ENCODE measurements at regions not wholly inside any gene's neighbourhood (a gene's known extent, or its start where the extent isn't known, plus 50 kb on each side); places are given as distances from the start of the nearest gene placed in this dataset.
"Not testable (repeated sequence)": the region's sequence is repeated elsewhere in the genome, so short reads cannot be mapped to it uniquely, and the experiment has no call there.

DNA sequence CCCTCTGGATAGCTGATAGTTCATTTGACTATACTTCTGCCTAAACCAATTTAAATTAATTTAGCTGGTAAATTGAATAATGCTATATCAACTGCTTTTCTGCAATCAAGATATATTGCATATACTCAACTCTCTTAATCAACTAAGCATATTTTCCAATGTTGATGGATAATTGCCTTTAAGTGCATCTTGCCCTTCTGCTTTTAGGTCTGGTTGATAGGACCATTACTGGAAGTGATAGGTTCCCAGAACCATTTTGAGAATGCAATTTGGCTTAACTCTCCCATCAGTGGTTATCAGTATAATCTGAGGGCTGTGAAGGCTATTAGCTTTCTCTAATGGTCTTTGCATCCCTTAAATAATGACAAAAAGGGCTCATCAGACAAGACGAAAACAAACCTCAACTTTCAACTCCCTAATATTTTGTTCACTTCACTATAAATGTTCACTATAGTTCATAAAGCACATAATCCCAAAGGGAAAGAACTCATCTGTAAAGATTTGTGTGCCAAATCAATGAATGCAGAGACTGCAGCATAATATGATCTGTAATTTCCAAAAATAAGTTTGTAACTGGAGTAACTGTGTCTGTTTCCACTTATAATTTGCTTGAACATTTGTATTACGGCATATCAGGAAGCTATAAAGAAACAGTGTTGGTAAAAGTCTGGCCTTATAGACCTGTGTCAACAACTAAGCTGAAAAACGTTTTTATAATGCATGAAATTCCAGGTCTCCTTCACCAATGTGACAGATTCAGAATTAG, 273.6 kb downstream of the FBXO8 start:
- Histone ChIP-seq H3K9me3 (no peaks in the 10 kb centered on the region), H3K4me1 (no peaks in the 10 kb centered on the region), H3K27me3 (no peaks in the 10 kb centered on the region), H3K27ac (no peak overlapping the region), H3K36me3 (no peaks in the 10 kb centered on the region), H3K4me3 (no peak overlapping the region)
- TF ChIP-seq, protein P1, sequence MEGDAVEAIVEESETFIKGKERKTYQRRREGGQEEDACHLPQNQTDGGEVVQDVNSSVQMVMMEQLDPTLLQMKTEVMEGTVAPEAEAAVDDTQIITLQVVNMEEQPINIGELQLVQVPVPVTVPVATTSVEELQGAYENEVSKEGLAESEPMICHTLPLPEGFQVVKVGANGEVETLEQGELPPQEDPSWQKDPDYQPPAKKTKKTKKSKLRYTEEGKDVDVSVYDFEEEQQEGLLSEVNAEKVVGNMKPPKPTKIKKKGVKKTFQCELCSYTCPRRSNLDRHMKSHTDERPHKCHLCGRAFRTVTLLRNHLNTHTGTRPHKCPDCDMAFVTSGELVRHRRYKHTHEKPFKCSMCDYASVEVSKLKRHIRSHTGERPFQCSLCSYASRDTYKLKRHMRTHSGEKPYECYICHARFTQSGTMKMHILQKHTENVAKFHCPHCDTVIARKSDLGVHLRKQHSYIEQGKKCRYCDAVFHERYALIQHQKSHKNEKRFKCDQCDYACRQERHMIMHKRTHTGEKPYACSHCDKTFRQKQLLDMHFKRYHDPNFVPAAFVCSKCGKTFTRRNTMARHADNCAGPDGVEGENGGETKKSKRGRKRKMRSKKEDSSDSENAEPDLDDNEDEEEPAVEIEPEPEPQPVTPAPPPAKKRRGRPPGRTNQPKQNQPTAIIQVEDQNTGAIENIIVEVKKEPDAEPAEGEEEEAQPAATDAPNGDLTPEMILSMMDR (IDR thresholded peaks at IDR 0.05), result no peak
- intact Hi-C loops (cut with DNase I), result no loop called here
- no peak for DNase-seq (ENCODE audit: low spot score in 2 of 2)

DNA sequence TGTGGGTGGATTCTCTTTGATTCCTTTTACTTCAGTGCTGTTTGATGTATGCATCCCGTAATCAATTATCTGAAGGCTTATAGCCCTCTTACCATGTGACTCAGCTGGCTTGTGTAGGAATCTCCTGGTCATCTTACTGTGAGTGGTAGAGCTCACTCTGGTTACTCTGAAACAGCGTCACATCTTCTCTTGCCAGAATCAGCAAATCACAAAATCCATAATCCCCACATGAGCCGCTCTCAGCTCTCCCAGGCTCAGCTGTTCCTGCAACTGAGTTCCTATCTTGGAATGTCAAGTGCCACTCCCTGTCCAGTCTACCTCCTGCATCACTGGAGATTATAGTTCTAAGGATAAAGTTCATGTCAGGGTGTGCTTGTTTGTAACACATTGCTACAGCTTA, 278.0 kb downstream of the FBXO8 start:
- intact Hi-C loops (cut with DNase I), result no loop called here

DNA sequence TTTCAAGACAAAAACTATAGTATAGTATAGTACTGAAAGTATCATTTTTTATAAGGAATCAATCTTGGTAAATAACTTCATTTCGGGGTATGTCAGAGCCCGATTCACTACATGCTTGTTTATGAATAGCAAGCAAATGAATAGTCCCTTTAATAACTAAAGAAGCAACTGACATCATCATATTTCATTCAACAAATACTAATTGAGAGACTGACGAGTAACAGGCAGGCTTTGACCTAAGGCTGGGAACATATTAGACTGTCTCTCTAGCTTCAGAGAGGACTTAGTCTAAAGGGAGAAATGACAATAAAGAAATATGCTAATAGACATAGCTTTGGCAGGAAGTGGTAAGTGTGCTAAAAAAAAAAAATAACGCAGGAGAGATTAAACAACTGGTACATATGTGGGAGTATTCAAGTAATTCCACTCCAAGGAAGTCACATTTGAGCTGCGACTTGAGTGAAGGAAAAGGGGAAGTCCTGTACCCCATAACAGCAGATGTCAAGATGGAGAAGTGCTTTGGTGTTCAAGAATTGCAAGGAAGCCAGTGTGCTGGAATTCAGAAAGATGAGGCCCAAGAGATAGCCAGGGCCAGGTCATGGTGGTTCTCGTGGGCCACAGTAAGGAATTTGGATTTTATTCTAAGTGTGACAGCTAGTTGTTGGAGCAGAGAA, 284.9 kb downstream of the FBXO8 start:
- Histone ChIP-seq H3K4me1 (no peaks in the 10 kb centered on the region), H3K4me3 (no peak overlapping the region), H3K27me3 (no peaks in the 10 kb centered on the region), H3K9me3 (no peaks in the 10 kb centered on the region), H3K27ac (no peak overlapping the region), H3K36me3 (no peaks in the 10 kb centered on the region)
- intact Hi-C loops (cut with DNase I), result no loop called here
- no peak for DNase-seq (ENCODE audit: low spot score in 2 of 2)
- TF ChIP-seq, protein P1 (IDR thresholded peaks at IDR 0.05), result no peak

More for the DNA sequence above, 278.0 kb downstream of the FBXO8 start:
- H3K9me3 ChIP-seq, result no peaks in the 10 kb centered on the region
- H3K4me1 ChIP-seq, result no peaks in the 10 kb centered on the region
- no peak overlapping the region for H3K27ac ChIP-seq
- no peaks in the 10 kb centered on the region for H3K36me3 ChIP-seq
- no peak for DNase-seq (ENCODE audit: low spot score in 2 of 2)
- H3K27me3 ChIP-seq, result no peaks in the 10 kb centered on the region
- TF ChIP-seq, protein P1 (IDR thresholded peaks at IDR 0.05), result no peak
- no peak overlapping the region for H3K4me3 ChIP-seq

DNA sequence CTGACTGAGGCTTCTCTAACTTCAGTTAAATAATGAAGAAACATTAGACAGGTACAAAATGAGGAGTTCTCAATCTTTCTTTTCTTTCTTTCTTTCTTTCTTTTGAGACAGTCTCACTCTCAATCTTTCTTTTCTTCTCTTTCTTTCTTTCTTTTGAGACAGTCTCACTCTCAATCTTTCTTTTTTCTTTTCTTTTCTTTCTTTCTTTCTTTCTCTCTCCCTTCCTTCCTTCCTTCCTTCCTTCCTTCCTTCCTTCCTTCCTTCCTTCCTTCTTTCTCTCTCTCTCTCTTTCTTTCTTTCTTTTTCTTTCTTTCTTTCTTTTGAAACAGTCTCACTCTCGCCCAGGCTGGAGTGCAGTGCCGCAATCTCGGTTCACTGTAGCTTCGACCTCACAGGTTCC, 287.7 kb downstream of the FBXO8 start:
- H3K9me3 ChIP-seq; DNase-seq (ENCODE audit: low spot score in 2 of 2); H3K4me3 ChIP-seq; H3K36me3 ChIP-seq; H3K27ac ChIP-seq; intact Hi-C loops (cut with DNase I); H3K4me1 ChIP-seq; H3K27me3 ChIP-seq: not testable (repeated sequence)

DNA sequence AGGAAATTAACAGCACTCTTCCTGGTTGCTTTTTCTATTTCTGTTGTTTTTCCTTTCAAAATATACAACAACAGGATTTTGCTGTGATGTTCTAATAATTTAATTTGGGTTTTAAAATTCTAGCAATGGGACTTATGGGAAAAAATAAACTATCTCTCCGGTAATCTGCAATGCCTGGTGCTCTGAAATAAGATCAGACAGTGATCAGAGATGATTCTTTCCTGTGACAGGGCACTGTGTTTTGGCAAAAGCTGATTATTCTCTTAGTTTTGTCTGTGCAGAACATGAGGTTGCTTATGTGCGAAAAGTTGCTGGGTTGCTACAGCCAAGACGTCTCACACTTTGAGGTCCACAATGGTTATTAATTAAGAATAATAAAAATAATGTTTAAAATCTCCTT, 291.7 kb downstream of the FBXO8 start:
- TF ChIP-seq, protein P1 (IDR thresholded peaks at IDR 0.05), result no peak
- Histone ChIP-seq H3K9me3 (no peaks in the 10 kb centered on the region), H3K4me1 (no peaks in the 10 kb centered on the region), H3K36me3 (no peaks in the 10 kb centered on the region), H3K27me3 (no peaks in the 10 kb centered on the region), H3K27ac (no peak overlapping the region), H3K4me3 (no peak overlapping the region)
- no peak for DNase-seq (ENCODE audit: low spot score in 2 of 2)
- intact Hi-C loops (cut with DNase I), result loop anchor here (2.0 kb wide), 1 partner anchor 485 kb away; no protein-coding TSS in a partner anchor

DNA sequence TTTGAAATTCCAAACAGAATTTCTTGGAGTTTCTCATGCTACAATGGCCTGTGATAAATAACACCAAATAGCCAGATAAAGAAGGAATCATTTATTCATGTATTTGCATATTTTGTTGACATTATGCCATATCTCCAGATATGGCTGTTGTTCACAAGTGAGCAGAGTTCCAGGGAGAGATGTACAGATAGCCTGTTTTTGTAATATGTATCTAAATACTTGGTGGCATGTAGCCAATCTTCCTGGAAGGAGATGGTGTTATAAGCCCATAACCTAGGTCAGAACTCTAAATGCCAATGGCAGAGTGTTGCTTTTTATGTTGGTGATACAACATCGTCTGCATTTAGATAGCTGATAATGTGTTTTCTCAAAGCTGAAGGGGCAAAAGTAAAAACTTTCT, 292.2 kb downstream of the FBXO8 start:
- DNase-seq (ENCODE audit: low spot score in 2 of 2), result no peak
- Histone ChIP-seq H3K36me3 (no peaks in the 10 kb centered on the region), H3K27me3 (no peaks in the 10 kb centered on the region), H3K9me3 (no peaks in the 10 kb centered on the region), H3K4me3 (no peak overlapping the region), H3K27ac (no peak overlapping the region), H3K4me1 (no peaks in the 10 kb centered on the region)
- intact Hi-C loops (cut with DNase I), result loop anchor here (2.0 kb wide), 1 partner anchor 485 kb away; no protein-coding TSS in a partner anchor
- TF ChIP-seq, protein P1 (IDR thresholded peaks at IDR 0.05), result no peak
